Suprapubic skin (tissue), 4 donors: ENCODE measurements at regions not wholly inside any gene's neighbourhood (a gene's known extent, or its start where the extent isn't known, plus 50 kb on each side); places are given as distances from the start of the nearest gene placed in this dataset.

Source experiments
- POLR2A ChIP-seq, 2 donors: fragments of 450-650 bp; IDR thresholded peaks; one replicate each; pipeline ENCODE4 v1.6.1; 2017; ENCODE audit warnings: antibody characterized with exemption in 2 of 2, mild to moderate bottlenecking in 2 of 2, moderate library complexity in 2 of 2
- POLR2AphosphoS5 ChIP-seq, 3 donors: sonication (generic); formaldehyde crosslinking; IDR thresholded peaks; one replicate each; pipeline ENCODE4 v1.6.1; 2017; ENCODE audit warnings: antibody characterized with exemption in 3 of 3
- TF ChIP-seq, protein P1 (sequence below), 2 donors: fragments of 200-600 bp in 1 of 2; fragments of 450-650 bp in 1 of 2; sonication (generic) in 1 of 2; IDR thresholded peaks; one replicate each; pipeline ENCODE4 v1.5.1; 2016 to 2019; ENCODE audit warnings: antibody characterized with exemption in 2 of 2, mild to moderate bottlenecking in 1 of 2, moderate library complexity in 1 of 2

DNA sequence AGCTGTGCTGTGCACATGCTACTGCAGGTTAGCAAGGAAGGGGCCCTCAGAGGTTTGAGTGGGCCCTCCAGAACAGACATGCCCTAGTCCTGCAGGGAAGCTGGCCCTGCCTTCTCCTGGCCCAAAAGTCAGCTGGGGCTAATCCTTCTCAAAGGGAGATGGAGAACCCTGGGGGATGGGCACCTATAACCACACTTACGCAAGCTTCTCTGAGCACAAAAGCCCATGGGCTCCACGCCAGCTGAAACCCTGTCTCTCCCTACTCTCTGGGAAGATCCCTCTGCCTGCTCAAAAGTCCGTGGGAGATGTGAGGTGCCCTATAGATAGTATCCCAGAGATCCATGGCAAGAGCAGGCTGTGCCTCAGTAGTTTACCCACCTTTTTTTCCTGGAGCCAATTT, 58.9 kb upstream of the DKK2 start:
- TF ChIP-seq, protein P1, sequence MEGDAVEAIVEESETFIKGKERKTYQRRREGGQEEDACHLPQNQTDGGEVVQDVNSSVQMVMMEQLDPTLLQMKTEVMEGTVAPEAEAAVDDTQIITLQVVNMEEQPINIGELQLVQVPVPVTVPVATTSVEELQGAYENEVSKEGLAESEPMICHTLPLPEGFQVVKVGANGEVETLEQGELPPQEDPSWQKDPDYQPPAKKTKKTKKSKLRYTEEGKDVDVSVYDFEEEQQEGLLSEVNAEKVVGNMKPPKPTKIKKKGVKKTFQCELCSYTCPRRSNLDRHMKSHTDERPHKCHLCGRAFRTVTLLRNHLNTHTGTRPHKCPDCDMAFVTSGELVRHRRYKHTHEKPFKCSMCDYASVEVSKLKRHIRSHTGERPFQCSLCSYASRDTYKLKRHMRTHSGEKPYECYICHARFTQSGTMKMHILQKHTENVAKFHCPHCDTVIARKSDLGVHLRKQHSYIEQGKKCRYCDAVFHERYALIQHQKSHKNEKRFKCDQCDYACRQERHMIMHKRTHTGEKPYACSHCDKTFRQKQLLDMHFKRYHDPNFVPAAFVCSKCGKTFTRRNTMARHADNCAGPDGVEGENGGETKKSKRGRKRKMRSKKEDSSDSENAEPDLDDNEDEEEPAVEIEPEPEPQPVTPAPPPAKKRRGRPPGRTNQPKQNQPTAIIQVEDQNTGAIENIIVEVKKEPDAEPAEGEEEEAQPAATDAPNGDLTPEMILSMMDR (IDR thresholded peaks at IDR 0.05): no peak
- TF ChIP-seq POLR2AphosphoS5 (IDR thresholded peaks at IDR 0.05): no peak
- TF ChIP-seq POLR2A (IDR thresholded peaks at IDR 0.05): no peak
